Transverse colon (tissue), 4 donors: ENCODE measurements at regions not wholly inside any gene's neighbourhood (a gene's known extent, or its start where the extent isn't known, plus 50 kb on each side); places are given as distances from the start of the nearest gene placed in this dataset.

Experiments used
- DNase-seq: peaks from one replicate; pipeline ENCODE4 v3.0.0-alpha.2; 2019
- H3K27ac ChIP-seq, 4 donors: fragments of 200-600 bp; sonication (generic); 2 replicates each; pipeline ENCODE4 v1.5.1; 2016 to 2018; ENCODE audit warnings: inconsistent platforms in 4 of 4
- H3K27me3 ChIP-seq: fragments of 200-600 bp; sonication (generic); 2 replicates; pipeline ENCODE4 v1.5.1; 2017; ENCODE audit warnings: inconsistent platforms
- H3K36me3 ChIP-seq, 4 donors: fragments of 200-600 bp; sonication (generic); 2 replicates each; pipeline ENCODE4 v1.5.1; 2017 to 2019; ENCODE audit warnings: inconsistent platforms in 4 of 4
- H3K4me1 ChIP-seq, 4 donors: fragments of 200-600 bp; sonication (generic); 2 replicates each; pipeline ENCODE4 v1.5.1; 2017 to 2020; ENCODE audit warnings: inconsistent platforms in 4 of 4
- H3K4me3 ChIP-seq, 4 donors: fragments of 200-600 bp; sonication (generic); 1 replicate in 1 of 4; 2 replicates in 3 of 4; pipeline versions ENCODE4 v1.5.1 to v1.6.1; 2017 to 2019; ENCODE audit warnings: inconsistent platforms in 4 of 4
- H3K9me3 ChIP-seq, 2 donors: fragments of 200-600 bp; sonication (generic); 2 replicates each; pipeline ENCODE4 v1.5.1; 2017 to 2019; ENCODE audit warnings: inconsistent platforms in 2 of 2
- EP300 ChIP-seq: sonication (generic); formaldehyde crosslinking; IDR thresholded peaks from one replicate; pipeline ENCODE4 v1.6.1; 2017; ENCODE audit warnings: antibody characterized with exemption, low read depth
- POLR2A ChIP-seq: fragments of 450-650 bp; IDR thresholded peaks from one replicate; pipeline ENCODE4 v1.6.1; 2016; ENCODE audit warnings: antibody characterized with exemption, mild to moderate bottlenecking, moderate library complexity
- POLR2AphosphoS5 ChIP-seq, 3 donors: sonication (generic); formaldehyde crosslinking; IDR thresholded peaks; one replicate each; pipeline ENCODE4 v1.6.1; 2016; ENCODE audit warnings: antibody characterized with exemption in 3 of 3
- WGBS, 2 donors: methylation state at CpG; one replicate each; pipeline ENCODE4 v1.1.5; 2018; ENCODE audit warnings: low coverage in 1 of 2; 5-methylcytosine and 5-hydroxymethylcytosine counted together
- in situ Hi-C, 4 donors: fragments of 200-750 bp; cut with MboI; loops; one replicate each; pipeline versions ENCODE4 v1.15.0 to v1.15.1; 2017; ENCODE audit warnings: low sequenced_read_pairs in 3 of 4, low pct_ligation_motif_present in 1 of 4, low pct_unique_long_range_greater_than_20kb in 1 of 4
- intact Hi-C: fragments of 100-400 bp; cut with DNase I; formaldehyde crosslinking; loops from one replicate; pipeline ENCODE4 v1.15.1; 2023; ENCODE audit warnings: low total_unique reads
- TF ChIP-seq, protein P1 (sequence below), 5 experiments: fragments of 200-600 bp in 3 of 5; fragments of 450-650 bp in 2 of 5; sonication (generic) in 3 of 5; IDR thresholded peaks; 1 replicate in 2 of 5; 2 replicates in 3 of 5; pipeline ENCODE4 v1.5.1; 2016 to 2017; ENCODE audit warnings: antibody characterized with exemption in 5 of 5, inconsistent platforms in 3 of 5, mild to moderate bottlenecking in 2 of 5, moderate library complexity in 1 of 5

GRCh38 chr4:126087101-126087500, 772.3 kb downstream of the FAT4 start:
- in situ Hi-C loops = no loop called here
- Histone ChIP-seq H3K4me1 (no peaks in the 10 kb centered on the region), H3K27ac (no peak overlapping the region), H3K27me3 (no peaks in the 10 kb centered on the region), H3K4me3 (no peak overlapping the region), H3K36me3 (no peaks in the 10 kb centered on the region), H3K9me3 (no peaks in the 10 kb centered on the region)
- intact Hi-C loops = no loop called here
- no peak for DNase-seq
- TF ChIP-seq POLR2AphosphoS5 (IDR thresholded peaks at IDR 0.05) = no peak
- TF ChIP-seq, protein P1, sequence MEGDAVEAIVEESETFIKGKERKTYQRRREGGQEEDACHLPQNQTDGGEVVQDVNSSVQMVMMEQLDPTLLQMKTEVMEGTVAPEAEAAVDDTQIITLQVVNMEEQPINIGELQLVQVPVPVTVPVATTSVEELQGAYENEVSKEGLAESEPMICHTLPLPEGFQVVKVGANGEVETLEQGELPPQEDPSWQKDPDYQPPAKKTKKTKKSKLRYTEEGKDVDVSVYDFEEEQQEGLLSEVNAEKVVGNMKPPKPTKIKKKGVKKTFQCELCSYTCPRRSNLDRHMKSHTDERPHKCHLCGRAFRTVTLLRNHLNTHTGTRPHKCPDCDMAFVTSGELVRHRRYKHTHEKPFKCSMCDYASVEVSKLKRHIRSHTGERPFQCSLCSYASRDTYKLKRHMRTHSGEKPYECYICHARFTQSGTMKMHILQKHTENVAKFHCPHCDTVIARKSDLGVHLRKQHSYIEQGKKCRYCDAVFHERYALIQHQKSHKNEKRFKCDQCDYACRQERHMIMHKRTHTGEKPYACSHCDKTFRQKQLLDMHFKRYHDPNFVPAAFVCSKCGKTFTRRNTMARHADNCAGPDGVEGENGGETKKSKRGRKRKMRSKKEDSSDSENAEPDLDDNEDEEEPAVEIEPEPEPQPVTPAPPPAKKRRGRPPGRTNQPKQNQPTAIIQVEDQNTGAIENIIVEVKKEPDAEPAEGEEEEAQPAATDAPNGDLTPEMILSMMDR (IDR thresholded peaks at IDR 0.05) = no peak
- TF ChIP-seq EP300 = no peak
- no peak for TF ChIP-seq POLR2A

DNA sequence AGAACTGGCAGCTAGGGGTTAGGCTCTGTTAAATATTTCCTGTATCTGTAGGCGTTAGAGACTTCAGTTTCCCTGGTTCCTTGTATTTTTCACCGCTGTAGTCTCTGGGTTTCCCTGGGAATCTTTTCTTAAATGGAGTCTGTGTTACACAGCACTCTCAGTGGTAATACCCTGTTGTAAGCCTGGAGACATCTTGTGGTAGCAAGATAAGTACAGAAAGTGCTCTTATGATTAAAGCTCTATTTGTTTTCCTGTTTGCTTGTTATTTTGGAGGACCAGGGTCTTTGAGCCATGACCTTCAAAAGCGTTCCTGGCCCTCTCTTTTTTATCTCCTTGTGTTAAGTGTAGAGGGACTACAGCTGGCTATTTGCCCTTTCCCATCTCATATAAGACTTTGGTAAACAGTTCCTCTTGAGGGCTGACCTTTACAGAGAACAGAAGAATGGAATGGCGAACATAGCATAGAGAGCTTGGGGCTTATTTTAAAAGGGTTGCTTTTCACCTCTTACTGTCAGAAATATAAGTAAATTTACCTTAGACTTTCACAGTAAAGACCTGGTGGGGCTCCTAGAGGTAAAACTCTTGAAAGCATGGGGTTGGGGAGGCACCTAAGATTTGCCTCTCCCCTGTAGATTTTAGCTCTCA, 782.5 kb downstream of the FAT4 start:
- H3K4me3 ChIP-seq = no peak overlapping the region
- H3K36me3 ChIP-seq = no peaks in the 10 kb centered on the region
- WGBS, 2 donors = 71% methylated on average over 4 of the region's 4 CpGs
- in situ Hi-C loops (no loop called here), intact Hi-C loops (no loop called here)
- DNase-seq = no peak
- no peaks in the 10 kb centered on the region for H3K27me3 ChIP-seq
- TF ChIP-seq EP300 (no peak), POLR2AphosphoS5 (IDR thresholded peaks at IDR 0.05) (no peak), POLR2A (no peak)
- TF ChIP-seq, protein P1 (IDR thresholded peaks at IDR 0.05) = no peak
- H3K9me3 ChIP-seq = peaks cover 0 to 2% of the 10 kb centered on the region in 2 donors
- H3K27ac ChIP-seq = no peak overlapping the region
- no peaks in the 10 kb centered on the region for H3K4me1 ChIP-seq

DNA sequence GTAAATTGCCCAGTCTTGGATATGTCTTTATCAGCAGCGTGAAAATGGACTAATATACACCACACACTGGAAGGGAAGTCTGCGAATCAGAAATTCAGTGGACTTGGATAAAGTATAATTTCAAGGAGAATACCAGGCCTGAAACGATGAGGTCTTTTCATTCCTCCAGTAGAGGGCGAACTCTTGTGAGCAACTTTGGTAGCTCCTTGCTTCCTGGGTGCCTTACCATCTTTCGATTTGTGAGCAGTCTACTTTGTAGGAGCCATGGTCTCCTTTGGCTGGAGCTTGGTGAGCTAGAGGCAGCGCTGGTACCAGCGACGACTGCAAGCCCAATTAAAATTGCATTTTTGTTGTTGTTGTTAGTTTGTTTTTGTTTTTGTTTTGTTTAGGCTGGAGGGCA, 791.9 kb downstream of the FAT4 start:
- Histone ChIP-seq H3K27ac (no peak overlapping the region), H3K9me3 (peaks cover 3 to 5% of the 10 kb centered on the region in 2 donors), H3K27me3 (no peaks in the 10 kb centered on the region), H3K4me3 (no peak overlapping the region), H3K36me3 (no peaks in the 10 kb centered on the region), H3K4me1 (no peaks in the 10 kb centered on the region)
- no peak for TF ChIP-seq EP300
- TF ChIP-seq POLR2A = no peak
- TF ChIP-seq, protein P1 (IDR thresholded peaks at IDR 0.05) = no peak
- no peak for TF ChIP-seq POLR2AphosphoS5 (IDR thresholded peaks at IDR 0.05)
- no peak for DNase-seq
- intact Hi-C loops (no loop called here), in situ Hi-C loops (no loop called here)
- 79 to 94% methylated on average over 4 to 8 of the region's 8 CpGs for WGBS, 2 donors

GRCh38 chr4:126109836-126110235, 795.1 kb downstream of the FAT4 start:
- in situ Hi-C loops (no loop called here), intact Hi-C loops (no loop called here)
- Histone ChIP-seq H3K4me1 (no peaks in the 10 kb centered on the region), H3K36me3 (no peaks in the 10 kb centered on the region), H3K27ac (no peak overlapping the region), H3K4me3 (no peak overlapping the region), H3K27me3 (no peaks in the 10 kb centered on the region), H3K9me3 (peaks cover 10 to 13% of the 10 kb centered on the region in 2 donors)
- no peak for DNase-seq
- WGBS, 2 donors = 61 to 79% methylated on average over 2 of the region's 2 CpGs
- TF ChIP-seq POLR2A (no peak), POLR2AphosphoS5 (IDR thresholded peaks at IDR 0.05) (no peak), EP300 (no peak)
- TF ChIP-seq, protein P1 (IDR thresholded peaks at IDR 0.05) = no peak
